GM23248 (cell line): ENCODE measurements at regions not wholly inside any gene's neighbourhood (a gene's known extent, or its start where the extent isn't known, plus 50 kb on each side); places are given as distances from the start of the nearest gene placed in this dataset.

Source experiments
- EZH2 ChIP-seq: fragments of 200-600 bp; sonication (generic); IDR thresholded peaks from 2 replicates; pipeline ENCODE4 v1.6.1; 2018; ENCODE audit warnings: antibody characterized with exemption, mild to moderate bottlenecking; ENCODE audit not compliant: insufficient read depth, poor library complexity, severe bottlenecking
- EZH2phosphoT487 ChIP-seq: fragments of 200-600 bp; sonication (generic); IDR thresholded peaks from 2 replicates; pipeline ENCODE4 v1.6.1; 2018; ENCODE audit warnings: antibody characterized with exemption, moderate library complexity, mild to moderate bottlenecking, low read depth; ENCODE audit not compliant: insufficient read depth

- TF ChIP-seq EZH2phosphoT487 (no peak), EZH2 (no peak)
Observed at GRCh38 chr7:119681336-119681735, 591.6 kb upstream of the KCND2 start.
